A549 (cell line): ENCODE measurements at regions not wholly inside any gene's neighbourhood (a gene's known extent, or its start where the extent isn't known, plus 50 kb on each side); places are given as distances from the start of the nearest gene placed in this dataset.

ENCODE experiments used
- ATAC-seq, 2 experiments: fragments of 200-7000 bp in 1 of 2; fragments of >200 bp in 1 of 2; cut with Nextera tagmentation in 1 of 2; cut with Tn5 transposase in 1 of 2; 3 replicates each; pipeline versions ENCODE4 v1.8.0 to v1.9.1; 2018 to 2020; ENCODE audit warnings: mild to moderate bottlenecking in 1 of 2, moderate library complexity in 1 of 2
- CTCF ChIA-PET: fragments of 300-600 bp; sonication (Branson Sonifier 250); formaldehyde crosslinking; extraction: SDS; loops from one replicate; lab custom pipeline; 2021; ENCODE audit warnings: antibody characterized with exemption, inconsistent platforms; lab: Yijun Ruan, JAX
- POLR2A ChIA-PET: fragments of 350-600 bp; formaldehyde crosslinking; extraction: SDS; loops from one replicate; lab custom pipeline; 2021; ENCODE audit warnings: antibody characterized with exemption, inconsistent platforms; lab: Yijun Ruan, JAX
- DNase-seq, 2 experiments: peaks; one replicate each; pipeline versions ENCODE4 v3.0.0 to v3.0.0-alpha.2; 2011 to 2016; ENCODE audit warnings: low read depth in 1 of 2, low spot score in 1 of 2
- FAIRE-seq: peaks from 2 replicates; lab custom pipeline; 2011; peaks lifted over from hg19 to GRCh38; lab: Jason Lieb, UNC
- H3K27ac ChIP-seq, 2 experiments: fragments of >200 bp; sonication (Bioruptor Twin); formaldehyde crosslinking; 3 replicates each; pipeline ENCODE4 v1.5.1; 2016 to 2017
- H3K4me1 ChIP-seq: fragments of >200 bp; sonication (Bioruptor Twin); formaldehyde crosslinking; 3 replicates; pipeline ENCODE4 v1.6.1; 2016
- H3K4me2 ChIP-seq: fragments of >200 bp; sonication (Bioruptor Twin); formaldehyde crosslinking; 3 replicates; pipeline ENCODE4 v1.6.1; 2016
- H3K4me3 ChIP-seq: fragments of >200 bp; sonication (Bioruptor Twin); formaldehyde crosslinking; 3 replicates; pipeline ENCODE4 v1.5.1; 2016
- H3K9me3 ChIP-seq: fragments of >200 bp; sonication (Bioruptor Twin); formaldehyde crosslinking; 3 replicates; pipeline ENCODE4 v1.6.1; 2016
- BHLHE40 ChIP-seq: IDR thresholded peaks from 2 replicates; pipeline ENCODE4 v1.6.1; 2012; ENCODE audit warnings: low read depth, low read length, inconsistent platforms
- CHD4 ChIP-seq: fragments of 200-600 bp; sonication (generic); IDR thresholded peaks from 2 replicates; pipeline ENCODE4 v1.6.1; 2016; ENCODE audit warnings: antibody characterized with exemption, mild to moderate bottlenecking, borderline replicate concordance
- EP300 ChIP-seq, 2 experiments: fragments of >200 bp; sonication (Bioruptor Twin); formaldehyde crosslinking; IDR thresholded peaks; 2 replicates in 1 of 2; 3 replicates in 1 of 2; pipeline ENCODE4 v1.6.1; 2016 to 2017
- HMGXB4 ChIP-seq: fragments of 250-450 bp; sonication (Bioruptor Pico); IDR thresholded peaks from 2 replicates; pipeline ENCODE4 v1.5.0; 2021; ENCODE audit warnings: mild to moderate bottlenecking, moderate library complexity, borderline replicate concordance
- HOXA7 ChIP-seq: fragments of 250-450 bp; sonication (Bioruptor Pico); IDR thresholded peaks from 2 replicates; pipeline ENCODE4 v1.5.0; 2020; ENCODE audit warnings: mild to moderate bottlenecking, moderate library complexity
- JUN ChIP-seq, 2 experiments: fragments of >200 bp; sonication (Bioruptor Twin); formaldehyde crosslinking; IDR thresholded peaks; 2 replicates in 1 of 2; 3 replicates in 1 of 2; pipeline ENCODE4 v1.6.1; 2016 to 2017
- NFE2L2 ChIP-seq: fragments of 150-350 bp; conservative IDR thresholded peaks from 2 replicates; pipeline ENCODE4 v1.6.1; 2014; ENCODE audit warnings: low read length
- NR3C1 ChIP-seq: fragments of >200 bp; sonication (Bioruptor Twin); formaldehyde crosslinking; IDR thresholded peaks from 3 replicates; pipeline ENCODE4 v1.6.1; 2017
- POLR2A ChIP-seq: IDR thresholded peaks from 2 replicates; pipeline ENCODE4 v1.6.1; 2012; ENCODE audit warnings: mild to moderate bottlenecking, low read length
- POLR2AphosphoS2 ChIP-seq: conservative IDR thresholded peaks from 2 replicates; pipeline ENCODE4 v1.6.1; 2012; ENCODE audit warnings: low read length, improper control_type of control experiment, inconsistent platforms
- RFX5 ChIP-seq: fragments of 450-650 bp; IDR thresholded peaks from 2 replicates; pipeline ENCODE4 v1.7.1; 2014; ENCODE audit warnings: antibody characterized with exemption, mild to moderate bottlenecking, moderate library complexity
- RNF2 ChIP-seq: fragments of 200-600 bp; sonication (generic); IDR thresholded peaks from 2 replicates; pipeline ENCODE4 v1.6.1; 2016; ENCODE audit warnings: low read depth, mild to moderate bottlenecking, antibody characterized with exemption, moderate library complexity, borderline replicate concordance
- SMC3 ChIP-seq: fragments of >200 bp; sonication (Bioruptor Twin); formaldehyde crosslinking; IDR thresholded peaks from 3 replicates; pipeline ENCODE4 v1.6.1; 2018; ENCODE audit warnings: inconsistent platforms
- SREBF2 ChIP-seq: fragments of 450-650 bp; IDR thresholded peaks from 2 replicates; pipeline ENCODE4 v1.6.1; 2014; ENCODE audit warnings: mild to moderate bottlenecking, moderate library complexity
- TP53 ChIP-seq: fragments of 250-450 bp; sonication (Bioruptor Pico); IDR thresholded peaks from 2 replicates; pipeline ENCODE4 v1.5.0; 2021; ENCODE audit warnings: mild to moderate bottlenecking, moderate library complexity
- ZC3H11A ChIP-seq: fragments of 450-650 bp; IDR thresholded peaks from 2 replicates; pipeline ENCODE4 v1.6.1; 2014; ENCODE audit warnings: antibody characterized with exemption, mild to moderate bottlenecking
- ZFP36 ChIP-seq: fragments of 450-650 bp; IDR thresholded peaks from 2 replicates; pipeline ENCODE4 v1.6.1; 2014; ENCODE audit warnings: borderline replicate concordance; ENCODE audit not compliant: partially characterized antibody
- ZNF302 ChIP-seq: fragments of 250-450 bp; sonication (Bioruptor Pico); IDR thresholded peaks from 2 replicates; pipeline ENCODE4 v1.9.0; 2021; ENCODE audit warnings: inconsistent platforms, mild to moderate bottlenecking, moderate library complexity
- ZSCAN20 ChIP-seq: fragments of 250-450 bp; sonication (Bioruptor Pico); IDR thresholded peaks from 2 replicates; pipeline ENCODE4 v1.8.0; 2022; ENCODE audit warnings: mild to moderate bottlenecking, moderate library complexity
- WGBS: methylation state at CpG from one replicate; pipeline ENCODE4 v1.1.6; 2017; ENCODE audit errors: missing lambda C conversion rate; 5-methylcytosine and 5-hydroxymethylcytosine counted together
- TF ChIP-seq, protein P1 (sequence below): fragments of >200 bp; sonication (Bioruptor Twin); formaldehyde crosslinking; IDR thresholded peaks from 2 replicates; pipeline ENCODE4 v1.6.1; 2016
- TF ChIP-seq, protein P2 (sequence below): IDR thresholded peaks from 2 replicates; pipeline ENCODE4 v1.6.1; 2012

DNA sequence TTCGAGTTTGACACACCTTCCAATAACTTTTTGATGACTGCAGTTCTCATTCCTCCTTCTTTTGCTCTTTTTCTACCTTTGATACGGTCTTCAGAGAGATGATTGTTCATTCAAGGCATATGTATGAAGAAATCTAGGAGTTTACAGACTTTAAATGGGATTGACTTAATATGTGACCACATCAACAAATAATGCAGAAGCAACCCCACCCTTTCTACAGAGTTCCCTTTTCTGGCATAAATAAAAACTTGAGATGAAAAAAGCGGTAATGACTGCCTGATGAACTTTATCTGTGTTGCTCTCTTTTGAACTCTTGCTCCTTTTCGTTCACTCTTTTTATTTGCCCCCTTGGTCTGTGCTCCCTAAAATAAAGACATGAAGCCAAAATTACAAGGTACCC is 161.7 kb downstream of the C7orf25 start (continued):
- TF ChIP-seq EP300 (IDR thresholded peaks at IDR 0.05) (no peak), SREBF2 (no peak)
- TF ChIP-seq, protein P1, sequence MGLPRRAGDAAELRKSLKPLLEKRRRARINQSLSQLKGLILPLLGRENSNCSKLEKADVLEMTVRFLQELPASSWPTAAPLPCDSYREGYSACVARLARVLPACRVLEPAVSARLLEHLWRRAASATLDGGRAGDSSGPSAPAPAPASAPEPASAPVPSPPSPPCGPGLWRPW = no peak

GRCh38 chr7:42747044-42747443 is 164.8 kb downstream of the C7orf25 start:
- FAIRE-seq = no peak
- CTCF ChIA-PET = no interaction called here
- 3% methylated on average over 2 of the region's 2 CpGs for WGBS

GRCh38 chr7:42746214-42746613 is 165.7 kb downstream of the C7orf25 start:
- FAIRE-seq (no peak), DNase-seq (no peak), ATAC-seq (no peak)
- Histone ChIP-seq H3K27ac (no peak overlapping the region), H3K4me2 (no peak overlapping the region), H3K4me1 (no peaks in the 10 kb centered on the region), H3K4me3 (no peak overlapping the region), H3K9me3 (no peaks in the 10 kb centered on the region)
- ChIA-PET CTCF (interaction anchor here (1.0 to 1.9 kb wide), 4 partner anchors 13 to 32 kb away, joined by 3 to 6 read pairs (median 4); no protein-coding TSS in a partner anchor), POLR2A (no interaction called here)
- WGBS = 0% methylated on average over 2 of the region's 2 CpGs
- TF ChIP-seq ZNF302 = no peak
- TF ChIP-seq, protein P1 = no peak
- TF ChIP-seq EP300 (IDR thresholded peaks at IDR 0.05) = no peak
- TF ChIP-seq, protein P2, sequence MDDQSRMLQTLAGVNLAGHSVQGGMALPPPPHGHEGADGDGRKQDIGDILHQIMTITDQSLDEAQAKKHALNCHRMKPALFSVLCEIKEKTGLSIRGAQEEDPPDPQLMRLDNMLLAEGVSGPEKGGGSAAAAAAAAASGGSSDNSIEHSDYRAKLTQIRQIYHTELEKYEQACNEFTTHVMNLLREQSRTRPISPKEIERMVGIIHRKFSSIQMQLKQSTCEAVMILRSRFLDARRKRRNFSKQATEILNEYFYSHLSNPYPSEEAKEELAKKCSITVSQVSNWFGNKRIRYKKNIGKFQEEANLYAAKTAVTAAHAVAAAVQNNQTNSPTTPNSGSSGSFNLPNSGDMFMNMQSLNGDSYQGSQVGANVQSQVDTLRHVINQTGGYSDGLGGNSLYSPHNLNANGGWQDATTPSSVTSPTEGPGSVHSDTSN = no peak
- TF ChIP-seq RFX5 = no peak
- no peak for TF ChIP-seq NFE2L2
- no peak for TF ChIP-seq POLR2A
- TF ChIP-seq RNF2 = no peak
- TF ChIP-seq ZC3H11A = no peak
- no peak for TF ChIP-seq TP53 (CRISPR knock-in tag)
- no peak for TF ChIP-seq BHLHE40
- TF ChIP-seq HOXA7 (CRISPR knock-in tag) = no peak
- TF ChIP-seq ZSCAN20 (CRISPR knock-in tag) = no peak

More at GRCh38 chr7:42747044-42747443, 164.8 kb downstream of the C7orf25 start:
- POLR2A ChIA-PET = no interaction called here
- Histone ChIP-seq H3K4me1 (no peaks in the 10 kb centered on the region), H3K4me2 (no peak overlapping the region), H3K4me3 (no peak overlapping the region), H3K27ac (no peak overlapping the region), H3K9me3 (no peaks in the 10 kb centered on the region)
- DNase-seq (no peak), ATAC-seq (no peak)
- TF ChIP-seq ZNF302 (no peak), JUN (IDR thresholded peaks at IDR 0.05) (no peak), POLR2AphosphoS2 (no peak), HMGXB4 (CRISPR knock-in tag) (no peak), ZFP36 (no peak), NR3C1 (no peak), SMC3 (no peak), ZC3H11A (no peak), RFX5 (no peak), CHD4 (no peak), BHLHE40 (no peak)
- TF ChIP-seq, protein P2 = no peak
